Nephron (organoid): ENCODE measurements at regions not wholly inside any gene's neighbourhood (a gene's known extent, or its start where the extent isn't known, plus 50 kb on each side); places are given as distances from the start of the nearest gene placed in this dataset.

Source experiments
- H3K27ac Mint-ChIP-seq, 3 experiments: 2 replicates each; pipeline ENCODE4 v1.8.0; 2020; ENCODE audit warnings: mixed read lengths in 3 of 3, mild to moderate bottlenecking in 2 of 3, moderate library complexity in 1 of 3
- H3K27me3 Mint-ChIP-seq: 2 replicates; pipeline ENCODE4 v1.8.0; 2021; ENCODE audit warnings: low read depth, mild to moderate bottlenecking, moderate library complexity, mixed read lengths
- H3K36me3 Mint-ChIP-seq: 2 replicates; pipeline ENCODE4 v1.8.0; 2020; ENCODE audit warnings: low read depth, mixed read lengths
- H3K4me1 Mint-ChIP-seq: 2 replicates; pipeline ENCODE4 v1.8.0; 2020; ENCODE audit warnings: mixed read lengths
- H3K4me3 Mint-ChIP-seq, 3 experiments: 2 replicates each; pipeline ENCODE4 v1.8.0; 2020; ENCODE audit warnings: mild to moderate bottlenecking in 3 of 3, mixed read lengths in 3 of 3, moderate library complexity in 2 of 3
- H3K9me3 Mint-ChIP-seq: 2 replicates; pipeline ENCODE4 v1.8.0; 2020; ENCODE audit warnings: mixed read lengths
- TF ChIP-seq, protein P1 (sequence below), 3 experiments: fragments of 200-600 bp; sonication (generic); IDR thresholded peaks; one replicate each; pipeline ENCODE4 v1.5.0; 2021; ENCODE audit warnings: antibody characterized with exemption in 3 of 3; ENCODE audit not compliant: unreplicated experiment in 3 of 3

DNA sequence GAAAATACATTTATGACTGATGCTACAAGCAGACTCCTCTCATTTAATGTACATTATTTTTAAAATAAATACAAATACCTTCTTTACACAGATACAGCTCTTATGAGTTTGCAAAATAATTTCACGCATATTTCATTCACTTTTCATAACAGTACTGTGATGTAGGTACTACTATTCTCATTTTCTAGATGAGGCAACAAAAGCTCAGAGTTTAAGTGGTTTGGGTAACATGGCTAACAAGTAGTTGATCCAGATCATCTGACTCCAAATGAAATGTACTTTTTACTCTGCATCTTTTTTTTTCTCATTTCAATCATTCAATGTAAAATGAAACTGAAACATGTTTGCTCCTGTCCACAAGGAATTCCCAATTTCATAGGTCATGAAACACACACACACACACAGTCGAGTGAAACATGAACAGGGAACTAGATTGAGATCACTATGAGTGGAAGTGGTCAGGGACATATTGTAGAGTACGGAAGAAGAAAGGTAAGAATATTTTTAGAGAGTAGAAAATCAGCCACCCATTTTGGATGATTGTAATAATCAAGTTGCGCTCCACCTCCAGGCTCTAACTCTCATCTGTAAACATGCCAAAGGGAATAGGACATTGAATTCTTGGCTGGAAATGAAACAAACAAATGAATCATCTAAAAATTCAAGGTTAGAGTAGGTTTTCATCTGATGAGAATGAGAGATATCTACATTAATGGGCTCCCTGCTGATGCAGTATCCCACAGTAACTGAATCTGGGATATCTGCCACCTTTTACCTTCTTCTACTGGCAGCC, 92.4 kb downstream of the CLDN1 start:
- Mint-ChIP-seq H3K36me3 (no peaks in the 10 kb centered on the region), H3K27me3 (no peaks in the 10 kb centered on the region), H3K4me3 (no peak overlapping the region), H3K27ac (no peak overlapping the region), H3K4me1 (peaks cover 6% of the 10 kb centered on the region), H3K9me3 (no peaks in the 10 kb centered on the region)
- TF ChIP-seq, protein P1, sequence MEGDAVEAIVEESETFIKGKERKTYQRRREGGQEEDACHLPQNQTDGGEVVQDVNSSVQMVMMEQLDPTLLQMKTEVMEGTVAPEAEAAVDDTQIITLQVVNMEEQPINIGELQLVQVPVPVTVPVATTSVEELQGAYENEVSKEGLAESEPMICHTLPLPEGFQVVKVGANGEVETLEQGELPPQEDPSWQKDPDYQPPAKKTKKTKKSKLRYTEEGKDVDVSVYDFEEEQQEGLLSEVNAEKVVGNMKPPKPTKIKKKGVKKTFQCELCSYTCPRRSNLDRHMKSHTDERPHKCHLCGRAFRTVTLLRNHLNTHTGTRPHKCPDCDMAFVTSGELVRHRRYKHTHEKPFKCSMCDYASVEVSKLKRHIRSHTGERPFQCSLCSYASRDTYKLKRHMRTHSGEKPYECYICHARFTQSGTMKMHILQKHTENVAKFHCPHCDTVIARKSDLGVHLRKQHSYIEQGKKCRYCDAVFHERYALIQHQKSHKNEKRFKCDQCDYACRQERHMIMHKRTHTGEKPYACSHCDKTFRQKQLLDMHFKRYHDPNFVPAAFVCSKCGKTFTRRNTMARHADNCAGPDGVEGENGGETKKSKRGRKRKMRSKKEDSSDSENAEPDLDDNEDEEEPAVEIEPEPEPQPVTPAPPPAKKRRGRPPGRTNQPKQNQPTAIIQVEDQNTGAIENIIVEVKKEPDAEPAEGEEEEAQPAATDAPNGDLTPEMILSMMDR (IDR thresholded peaks at IDR 0.05; ENCODE audit: unreplicated experiment in 3 of 3) = no peak

DNA sequence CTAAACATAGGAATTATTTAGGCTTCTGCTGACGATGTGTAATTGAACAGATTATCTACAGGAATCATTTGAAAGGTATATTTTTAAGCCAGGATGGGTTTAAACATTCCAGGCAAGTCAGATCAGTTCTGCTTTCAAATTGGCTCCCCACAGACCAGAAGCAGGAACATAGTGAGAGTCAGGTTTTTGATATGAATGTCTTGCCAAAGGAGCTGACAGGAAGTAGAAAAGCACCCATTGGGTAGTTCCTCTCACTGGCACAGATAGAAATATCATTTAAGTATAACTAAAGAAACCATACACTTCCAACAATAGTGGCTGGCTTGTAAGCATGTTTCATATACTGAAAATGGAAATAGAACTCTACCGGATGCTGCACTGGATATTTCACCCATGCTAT, 95.2 kb downstream of the CLDN1 start:
- TF ChIP-seq, protein P1 (IDR thresholded peaks at IDR 0.05; ENCODE audit: unreplicated experiment in 3 of 3) = no peak
- H3K27me3 Mint-ChIP-seq = no peaks in the 10 kb centered on the region
- H3K27ac Mint-ChIP-seq = no peak overlapping the region
- no peak overlapping the region for H3K4me3 Mint-ChIP-seq
- peaks cover 4% of the 10 kb centered on the region for H3K4me1 Mint-ChIP-seq
- no peaks in the 10 kb centered on the region for H3K9me3 Mint-ChIP-seq
- no peaks in the 10 kb centered on the region for H3K36me3 Mint-ChIP-seq

DNA sequence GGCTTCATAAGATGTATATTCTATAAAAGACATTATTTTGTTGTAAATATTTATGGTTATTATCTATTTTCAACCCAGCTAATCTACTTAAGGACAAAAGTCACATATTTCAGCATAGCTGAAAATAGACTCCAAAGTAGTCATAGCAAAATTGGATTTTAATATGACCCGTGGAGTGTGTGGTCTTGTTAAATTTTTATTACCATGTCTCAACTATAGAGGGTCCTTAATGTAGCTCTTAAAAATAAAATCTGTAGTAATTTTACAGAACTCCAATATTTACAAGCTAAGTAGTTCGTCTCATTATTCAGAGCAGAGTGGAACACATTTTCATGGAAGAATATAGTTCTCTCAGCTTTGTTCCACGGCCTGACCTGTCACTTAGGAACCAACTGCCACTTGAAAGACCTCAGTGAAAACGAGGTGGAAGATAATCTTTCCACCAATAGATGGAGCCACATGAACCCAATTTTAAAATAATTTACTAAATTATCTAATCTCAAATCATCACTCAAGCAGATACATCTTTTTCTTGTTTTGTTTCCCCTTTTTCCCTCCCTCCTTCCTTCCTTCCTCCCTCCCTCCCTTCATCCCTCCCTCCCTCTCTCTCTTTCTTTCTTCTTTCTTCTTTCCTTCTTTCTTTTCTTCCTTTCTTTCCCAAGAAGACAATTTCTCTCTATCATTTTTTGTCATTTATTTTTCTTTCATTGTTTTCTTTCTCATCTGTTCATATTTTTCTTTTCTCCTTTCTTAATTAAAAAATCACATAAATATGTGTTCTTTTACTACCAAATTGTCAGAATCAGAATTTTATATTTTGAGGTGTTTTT, 97.2 kb downstream of the CLDN1 start:
- no peak overlapping the region for H3K27ac Mint-ChIP-seq
- no peaks in the 10 kb centered on the region for H3K36me3 Mint-ChIP-seq
- TF ChIP-seq, protein P1 (IDR thresholded peaks at IDR 0.05; ENCODE audit: unreplicated experiment in 3 of 3) = peak; percentile 46 to 65 (median 62)
- no peaks in the 10 kb centered on the region for H3K4me1 Mint-ChIP-seq
- H3K27me3 Mint-ChIP-seq = no peaks in the 10 kb centered on the region
- H3K9me3 Mint-ChIP-seq = peaks cover 11% of the 10 kb centered on the region
- no peak overlapping the region for H3K4me3 Mint-ChIP-seq

DNA sequence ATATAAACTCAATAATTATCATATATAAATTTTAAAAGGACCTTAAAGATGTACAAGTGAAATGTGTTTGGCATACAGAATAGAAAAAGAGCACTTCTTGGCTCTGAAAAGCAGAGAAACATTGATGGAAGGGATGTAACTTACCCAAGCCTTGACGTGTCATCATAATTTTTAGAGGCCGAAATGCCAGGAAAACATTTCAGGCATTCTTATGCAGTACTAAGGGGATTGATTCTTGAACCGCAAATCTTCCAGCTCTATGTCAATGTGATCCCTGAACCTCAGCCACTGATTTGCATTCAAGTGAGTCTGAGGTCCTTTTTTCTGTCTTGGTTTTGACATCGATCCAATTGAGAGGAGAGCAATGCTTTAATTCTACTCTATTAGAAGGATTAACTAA, 97.8 kb downstream of the CLDN1 start:
- Mint-ChIP-seq H3K27me3 (no peaks in the 10 kb centered on the region), H3K9me3 (peaks cover 16% of the 10 kb centered on the region), H3K36me3 (no peaks in the 10 kb centered on the region), H3K4me1 (no peaks in the 10 kb centered on the region), H3K4me3 (no peak overlapping the region), H3K27ac (no peak overlapping the region)
- TF ChIP-seq, protein P1 (IDR thresholded peaks at IDR 0.05; ENCODE audit: unreplicated experiment in 3 of 3) = no peak

DNA sequence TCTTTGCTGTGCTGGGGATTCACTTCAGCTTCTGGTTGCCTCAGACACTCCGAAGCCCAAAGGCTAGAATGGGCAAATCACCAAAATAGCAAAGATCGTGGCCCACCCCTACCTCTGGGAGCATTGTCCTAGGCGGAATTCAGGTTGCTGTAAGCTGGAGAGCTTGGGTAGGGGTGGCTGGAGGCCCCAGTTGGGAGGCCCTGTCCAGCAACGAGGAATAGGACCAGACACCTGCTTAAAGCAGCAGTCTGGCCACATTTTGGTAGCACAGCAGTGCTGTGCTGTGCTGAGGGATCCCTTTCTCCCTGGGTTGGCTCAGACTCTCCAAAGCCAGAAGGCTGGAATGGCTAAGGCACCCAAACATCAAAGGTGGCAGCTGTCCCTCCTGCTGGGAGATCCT, 99.3 kb downstream of the CLDN1 start:
- TF ChIP-seq, protein P1 (IDR thresholded peaks at IDR 0.05; ENCODE audit: unreplicated experiment in 3 of 3) = no peak
- H3K27me3 Mint-ChIP-seq = no peaks in the 10 kb centered on the region
- no peak overlapping the region for H3K27ac Mint-ChIP-seq
- H3K36me3 Mint-ChIP-seq = no peaks in the 10 kb centered on the region
- H3K4me1 Mint-ChIP-seq = no peaks in the 10 kb centered on the region
- H3K9me3 Mint-ChIP-seq = peaks cover 20% of the 10 kb centered on the region
- no peak overlapping the region for H3K4me3 Mint-ChIP-seq
